Astrocyte of the cerebellum (primary cell): ENCODE measurements at regions not wholly inside any gene's neighbourhood (a gene's known extent, or its start where the extent isn't known, plus 50 kb on each side); places are given as distances from the start of the nearest gene placed in this dataset.

ENCODE experiments used
- DNase-seq: peaks from one replicate; pipeline ENCODE4 v3.0.0-alpha.2; 2011; ENCODE audit warnings: low read depth
- H3K4me3 ChIP-seq: 2 replicates; pipeline ENCODE4 v1.5.1; 2011; ENCODE audit warnings: mild to moderate bottlenecking, low read depth, low read length, moderate library complexity
- CTCF ChIP-seq: IDR thresholded peaks from 2 replicates; pipeline ENCODE4 v1.5.1; 2012; ENCODE audit warnings: low read length, low read depth, moderate library complexity, mild to moderate bottlenecking; ENCODE audit errors: missing control alignments
- in situ Hi-C: cut with HindIII; loops from 2 replicates; pipeline ENCODE4 v1.10.0; 2017; ENCODE audit warnings: low sequenced_read_pairs

GRCh38 chr2:66695226-66695735, 260.4 kb downstream of the MEIS1 start:
- no peak for TF ChIP-seq CTCF
- DNase-seq: no peak
- no peak overlapping the region for H3K4me3 ChIP-seq
- in situ Hi-C loops: no loop called here

- no peak overlapping the region for H3K4me3 ChIP-seq
- DNase-seq: no peak
- TF ChIP-seq CTCF: no peak
- in situ Hi-C loops: no loop called here
Measured at GRCh38 chr2:66696374-66696773, 261.4 kb downstream of the MEIS1 start.

- in situ Hi-C loops: no loop called here
- DNase-seq: no peak
- no peak for TF ChIP-seq CTCF
- no peak overlapping the region for H3K4me3 ChIP-seq
Measured at GRCh38 chr2:66696886-66697285, 262.0 kb downstream of the MEIS1 start.

GRCh38 chr2:66697366-66697765, 262.4 kb downstream of the MEIS1 start:
- no peak for DNase-seq
- H3K4me3 ChIP-seq: no peak overlapping the region
- in situ Hi-C loops: no loop called here
- TF ChIP-seq CTCF: no peak

GRCh38 chr2:66698091-66698490, 263.2 kb downstream of the MEIS1 start:
- H3K4me3 ChIP-seq: no peak overlapping the region
- no peak for TF ChIP-seq CTCF
- in situ Hi-C loops: no loop called here

GRCh38 chr2:66698576-66699239, 263.8 kb downstream of the MEIS1 start:
- DNase-seq: no peak
- in situ Hi-C loops: no loop called here

More at GRCh38 chr2:66698091-66698490, 263.2 kb downstream of the MEIS1 start:
- DNase-seq: no peak

More at GRCh38 chr2:66698576-66699239, 263.8 kb downstream of the MEIS1 start:
- TF ChIP-seq CTCF: no peak
- H3K4me3 ChIP-seq: no peak overlapping the region
